ENCODE measurements at regions not wholly inside any gene's neighbourhood (a gene's known extent, or its start where the extent isn't known, plus 50 kb on each side); places are given as distances from the start of the nearest gene placed in this dataset.
"Not testable (repeated sequence)": the region's sequence is repeated elsewhere in the genome, so short reads cannot be mapped to it uniquely, and the experiment has no call there.

DNA sequence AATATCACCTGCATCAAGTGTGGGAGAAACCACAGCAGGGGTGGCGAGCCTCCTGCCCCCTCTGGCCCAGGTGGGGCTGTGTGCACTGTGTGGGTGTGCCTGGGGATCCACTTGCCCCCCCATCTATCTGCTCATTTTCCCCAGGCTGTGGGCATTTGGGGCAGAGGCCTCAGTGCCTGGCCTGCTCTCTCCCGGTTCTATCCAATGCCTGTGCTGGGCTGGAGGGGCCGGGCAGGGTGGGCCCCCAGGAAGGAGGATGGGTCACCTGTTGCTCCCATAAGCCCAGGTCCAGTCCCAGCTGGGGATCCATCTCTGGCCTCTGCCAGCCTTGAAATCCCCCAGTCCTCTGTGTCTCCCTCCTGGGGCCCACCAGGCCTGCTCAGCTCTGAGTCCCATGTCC is 105.6 kb downstream of the TMEM121 start:
- Histone ChIP-seq H3K36me3 (ENCODE audit: insufficient read depth, low read length) (no peaks in the 10 kb centered on the region), H3K27ac (ENCODE audit: low read depth, low read length) (no peak overlapping the region), H3K4me2 (ENCODE audit: low read length) (no peak overlapping the region), H4K20me1 (ENCODE audit: insufficient read depth, low read length) (no peaks in the 10 kb centered on the region), H3K79me2 (ENCODE audit: insufficient read depth, low read length) (no peaks in the 10 kb centered on the region), H3K9ac (ENCODE audit: low read length) (no peak overlapping the region), H3K9me3 (ENCODE audit: insufficient read depth, low read depth, low read length) (no peaks in the 10 kb centered on the region), H2AFZ (ENCODE audit: low read depth, low read length) (no peak overlapping the region), H3K4me3 (ENCODE audit: insufficient read depth, low read depth, low read length) (no peak overlapping the region), H3K27me3 (ENCODE audit: insufficient read depth, low read length) (no peaks in the 10 kb centered on the region), H3K4me1 (ENCODE audit: insufficient read depth, low read length) (no peaks in the 10 kb centered on the region)
- Mint-ChIP-seq H3K9me3 (ENCODE audit: unreplicated experiment) (peaks cover 24% of the 10 kb centered on the region), H3K27ac (ENCODE audit: unreplicated experiment) (no peak overlapping the region), H3K36me3 (ENCODE audit: low read depth, unreplicated experiment) (no peaks in the 10 kb centered on the region), H3K4me1 (ENCODE audit: low read depth, unreplicated experiment) (no peaks in the 10 kb centered on the region), H3K4me3 (ENCODE audit: unreplicated experiment) (no peak overlapping the region), H3K27me3 (ENCODE audit: low read depth, unreplicated experiment) (no peaks in the 10 kb centered on the region)
- DNase-seq (ENCODE audit: low read depth) (no peak), FAIRE-seq (no peak)
- TF ChIP-seq, protein P1, sequence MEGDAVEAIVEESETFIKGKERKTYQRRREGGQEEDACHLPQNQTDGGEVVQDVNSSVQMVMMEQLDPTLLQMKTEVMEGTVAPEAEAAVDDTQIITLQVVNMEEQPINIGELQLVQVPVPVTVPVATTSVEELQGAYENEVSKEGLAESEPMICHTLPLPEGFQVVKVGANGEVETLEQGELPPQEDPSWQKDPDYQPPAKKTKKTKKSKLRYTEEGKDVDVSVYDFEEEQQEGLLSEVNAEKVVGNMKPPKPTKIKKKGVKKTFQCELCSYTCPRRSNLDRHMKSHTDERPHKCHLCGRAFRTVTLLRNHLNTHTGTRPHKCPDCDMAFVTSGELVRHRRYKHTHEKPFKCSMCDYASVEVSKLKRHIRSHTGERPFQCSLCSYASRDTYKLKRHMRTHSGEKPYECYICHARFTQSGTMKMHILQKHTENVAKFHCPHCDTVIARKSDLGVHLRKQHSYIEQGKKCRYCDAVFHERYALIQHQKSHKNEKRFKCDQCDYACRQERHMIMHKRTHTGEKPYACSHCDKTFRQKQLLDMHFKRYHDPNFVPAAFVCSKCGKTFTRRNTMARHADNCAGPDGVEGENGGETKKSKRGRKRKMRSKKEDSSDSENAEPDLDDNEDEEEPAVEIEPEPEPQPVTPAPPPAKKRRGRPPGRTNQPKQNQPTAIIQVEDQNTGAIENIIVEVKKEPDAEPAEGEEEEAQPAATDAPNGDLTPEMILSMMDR (IDR thresholded peaks at IDR 0.05; ENCODE audit: insufficient read depth, low read depth, low read length) = no peak
- TF ChIP-seq EZH2 (IDR thresholded peaks at IDR 0.05; ENCODE audit: insufficient read depth, low read length) = no peak

DNA sequence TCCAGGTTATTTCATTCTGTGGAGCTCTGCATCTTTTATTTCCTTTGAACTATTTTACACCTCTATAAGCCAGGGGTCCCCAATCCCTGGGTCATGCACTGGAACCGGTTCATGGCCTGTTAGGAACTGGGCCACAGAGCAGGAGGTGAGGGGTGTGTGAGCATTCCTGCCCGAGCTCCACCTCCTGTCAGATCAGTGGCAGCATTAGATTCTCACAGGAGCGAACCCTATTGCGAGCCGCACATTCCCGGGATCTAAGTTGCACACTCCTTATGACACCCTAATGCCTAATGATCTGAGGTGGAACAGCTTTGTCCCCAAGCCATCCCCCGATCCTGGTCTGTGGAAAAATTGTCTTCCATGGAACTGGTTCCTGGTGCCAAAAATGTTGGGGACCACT is 107.2 kb downstream of the TMEM121 start:
- DNase-seq (ENCODE audit: low read depth); H3K9me3 ChIP-seq (ENCODE audit: insufficient read depth, low read depth, low read length); H2AFZ ChIP-seq (ENCODE audit: low read depth, low read length); H3K27me3 Mint-ChIP-seq (ENCODE audit: low read depth, unreplicated experiment); H3K79me2 ChIP-seq (ENCODE audit: insufficient read depth, low read length); H3K36me3 ChIP-seq (ENCODE audit: insufficient read depth, low read length); H3K4me2 ChIP-seq (ENCODE audit: low read length); H3K27ac Mint-ChIP-seq (ENCODE audit: unreplicated experiment); H3K4me1 ChIP-seq (ENCODE audit: insufficient read depth, low read length); H3K36me3 Mint-ChIP-seq (ENCODE audit: low read depth, unreplicated experiment); H3K4me3 Mint-ChIP-seq (ENCODE audit: unreplicated experiment); H4K20me1 ChIP-seq (ENCODE audit: insufficient read depth, low read length); H3K4me3 ChIP-seq (ENCODE audit: insufficient read depth, low read depth, low read length); H3K27me3 ChIP-seq (ENCODE audit: insufficient read depth, low read length); H3K4me1 Mint-ChIP-seq (ENCODE audit: low read depth, unreplicated experiment); H3K9ac ChIP-seq (ENCODE audit: low read length); H3K27ac ChIP-seq (ENCODE audit: low read depth, low read length): not testable (repeated sequence)
- H3K9me3 Mint-ChIP-seq (ENCODE audit: unreplicated experiment) = peaks cover 21% of the 10 kb centered on the region
- peak; percentile 17 for FAIRE-seq

DNA sequence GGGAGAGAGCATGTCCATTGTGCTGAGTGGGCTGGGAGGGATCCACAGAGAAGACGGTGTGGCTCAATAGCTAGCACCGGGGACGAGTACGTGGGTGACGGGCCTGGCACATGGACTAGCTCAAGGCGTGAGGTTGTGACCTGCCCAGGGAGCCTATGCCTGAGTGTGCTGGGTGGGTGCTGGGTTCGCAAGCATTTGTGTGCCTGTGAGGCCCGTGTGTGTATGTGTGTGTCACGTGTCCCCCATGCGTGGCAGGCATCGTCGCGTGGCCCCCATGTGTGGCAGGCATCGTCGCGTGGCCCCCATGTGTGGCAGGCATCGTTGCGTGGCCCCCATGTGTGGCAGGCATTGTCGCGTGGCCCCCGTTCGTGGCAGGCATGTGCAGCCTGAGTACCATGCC is 109.2 kb downstream of the TMEM121 start:
- no peaks in the 10 kb centered on the region for H3K36me3 ChIP-seq (ENCODE audit: insufficient read depth, low read length)
- no peak overlapping the region for H2AFZ ChIP-seq (ENCODE audit: low read depth, low read length)
- no peak overlapping the region for H3K4me2 ChIP-seq (ENCODE audit: low read length)
- no peaks in the 10 kb centered on the region for H3K27me3 ChIP-seq (ENCODE audit: insufficient read depth, low read length)
- no peak for DNase-seq (ENCODE audit: low read depth)
- no peak overlapping the region for H3K27ac ChIP-seq (ENCODE audit: low read depth, low read length)
- Mint-ChIP-seq H3K4me3 (ENCODE audit: unreplicated experiment) (no peak overlapping the region), H3K4me1 (ENCODE audit: low read depth, unreplicated experiment) (no peaks in the 10 kb centered on the region), H3K36me3 (ENCODE audit: low read depth, unreplicated experiment) (no peaks in the 10 kb centered on the region), H3K27me3 (ENCODE audit: low read depth, unreplicated experiment) (no peaks in the 10 kb centered on the region), H3K27ac (ENCODE audit: unreplicated experiment) (no peak overlapping the region), H3K9me3 (ENCODE audit: unreplicated experiment) (peaks cover 18% of the 10 kb centered on the region)
- no peak overlapping the region for H3K9ac ChIP-seq (ENCODE audit: low read length)
- TF ChIP-seq, protein P1 (IDR thresholded peaks at IDR 0.05; ENCODE audit: insufficient read depth, low read depth, low read length) = no peak
- TF ChIP-seq EZH2 (IDR thresholded peaks at IDR 0.05; ENCODE audit: insufficient read depth, low read length) = no peak
- H3K4me3 ChIP-seq (ENCODE audit: insufficient read depth, low read depth, low read length) = no peak overlapping the region
- no peaks in the 10 kb centered on the region for H4K20me1 ChIP-seq (ENCODE audit: insufficient read depth, low read length)
- no peaks in the 10 kb centered on the region for H3K9me3 ChIP-seq (ENCODE audit: insufficient read depth, low read depth, low read length)
- no peak for FAIRE-seq
- no peaks in the 10 kb centered on the region for H3K4me1 ChIP-seq (ENCODE audit: insufficient read depth, low read length)
- no peaks in the 10 kb centered on the region for H3K79me2 ChIP-seq (ENCODE audit: insufficient read depth, low read length)

DNA sequence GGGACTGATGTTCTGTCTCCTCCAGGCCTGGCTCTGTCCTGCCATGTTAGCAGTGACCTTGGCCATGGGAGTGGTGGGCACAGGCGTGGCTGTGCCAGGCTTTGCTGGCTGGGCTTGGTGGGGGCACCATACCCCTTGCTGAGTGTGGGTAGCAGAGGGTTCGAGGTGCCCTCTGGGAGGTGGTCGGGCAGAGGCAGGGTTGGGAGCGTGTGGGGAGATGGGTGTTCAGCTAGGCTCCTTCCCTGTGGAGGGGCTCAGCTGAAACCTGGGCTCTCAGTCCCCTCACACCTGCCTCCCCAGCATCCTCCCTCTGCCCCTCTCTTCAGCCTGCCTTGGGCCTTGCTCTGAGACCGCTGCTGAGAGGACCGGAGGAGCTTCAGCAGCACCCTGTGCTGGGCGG is 109.6 kb downstream of the TMEM121 start:
- H3K9me3 Mint-ChIP-seq (ENCODE audit: unreplicated experiment) = peaks cover 18% of the 10 kb centered on the region

More for the DNA sequence above, 109.6 kb downstream of the TMEM121 start:
- H3K4me2 ChIP-seq (ENCODE audit: low read length); H3K4me3 ChIP-seq (ENCODE audit: insufficient read depth, low read depth, low read length); H3K27ac Mint-ChIP-seq (ENCODE audit: unreplicated experiment); H3K4me3 Mint-ChIP-seq (ENCODE audit: unreplicated experiment); H2AFZ ChIP-seq (ENCODE audit: low read depth, low read length); H3K9ac ChIP-seq (ENCODE audit: low read length); H3K27me3 ChIP-seq (ENCODE audit: insufficient read depth, low read length); H3K9me3 ChIP-seq (ENCODE audit: insufficient read depth, low read depth, low read length); DNase-seq (ENCODE audit: low read depth); H3K4me1 Mint-ChIP-seq (ENCODE audit: low read depth, unreplicated experiment); H3K4me1 ChIP-seq (ENCODE audit: insufficient read depth, low read length); H3K27me3 Mint-ChIP-seq (ENCODE audit: low read depth, unreplicated experiment); H3K36me3 Mint-ChIP-seq (ENCODE audit: low read depth, unreplicated experiment); H3K36me3 ChIP-seq (ENCODE audit: insufficient read depth, low read length); H3K79me2 ChIP-seq (ENCODE audit: insufficient read depth, low read length); H3K27ac ChIP-seq (ENCODE audit: low read depth, low read length); H4K20me1 ChIP-seq (ENCODE audit: insufficient read depth, low read length); FAIRE-seq: not testable (repeated sequence)
